HG03064 (cell line): ENCODE measurements at regions not wholly inside any gene's neighbourhood (a gene's known extent, or its start where the extent isn't known, plus 50 kb on each side); places are given as distances from the start of the nearest gene placed in this dataset.
"Not testable (repeated sequence)": the region's sequence is repeated elsewhere in the genome, so short reads cannot be mapped to it uniquely, and the experiment has no call there.

Source experiments
- ATAC-seq: cut with Tn5 transposase; IDR thresholded peaks from one replicate; pipeline ENCODE4 v1.9.1; 2021; ENCODE audit warnings: low read depth; ENCODE audit not compliant: unreplicated experiment

GRCh38 chr14:40954448-40955130, 652.1 kb upstream of the LRFN5 start:
- ATAC-seq, result not testable (repeated sequence)

DNA sequence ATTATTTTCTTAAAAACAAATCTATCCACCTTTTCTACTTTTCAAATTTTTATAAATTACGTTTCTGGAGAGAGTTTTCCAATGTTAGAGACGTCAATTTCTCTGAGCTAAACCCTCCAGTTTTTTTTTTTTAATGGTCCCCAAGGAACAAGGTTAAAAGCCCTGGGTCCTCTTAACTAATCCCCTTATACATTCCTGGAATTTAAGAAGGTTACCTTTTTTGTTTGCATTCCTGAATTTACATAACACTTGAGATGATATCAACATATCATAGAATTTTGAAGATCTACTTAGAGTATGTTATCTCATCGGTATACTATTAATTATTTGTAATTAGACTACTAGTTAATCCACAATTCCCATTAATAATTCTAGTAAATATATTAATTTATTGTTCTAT, 662.2 kb upstream of the LRFN5 start:
- no peak for ATAC-seq

GRCh38 chr14:40936861-40937260, 669.8 kb upstream of the LRFN5 start:
- no peak for ATAC-seq

DNA sequence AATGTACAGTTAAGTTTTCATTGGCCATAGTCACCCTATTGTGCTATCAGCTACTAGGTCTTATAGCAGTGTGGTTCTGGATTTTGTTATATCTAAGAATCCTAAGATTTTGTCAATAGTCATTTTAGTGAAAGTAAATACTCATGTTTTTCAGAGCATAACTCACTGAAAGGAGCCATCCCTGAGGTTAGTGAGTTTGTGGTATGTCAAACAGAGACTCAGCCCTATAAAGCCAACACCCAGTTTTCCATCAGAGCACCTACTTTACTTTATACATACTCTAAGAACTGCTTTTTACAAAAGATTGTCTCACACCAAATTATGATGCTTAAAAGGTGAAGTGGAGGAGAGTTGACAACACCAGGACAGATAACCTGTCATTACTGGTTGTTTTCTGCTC, 686.3 kb upstream of the LRFN5 start:
- no peak for ATAC-seq

- ATAC-seq, result no peak
Measured at GRCh38 chr14:40911141-40911540, 695.5 kb upstream of the LRFN5 start.

GRCh38 chr14:40909906-40910305, 696.8 kb upstream of the LRFN5 start:
- ATAC-seq, result no peak

GRCh38 chr14:40903709-40904108, 703.0 kb upstream of the LRFN5 start:
- no peak for ATAC-seq

GRCh38 chr14:40899435-40899834, 707.2 kb upstream of the LRFN5 start:
- no peak for ATAC-seq

DNA sequence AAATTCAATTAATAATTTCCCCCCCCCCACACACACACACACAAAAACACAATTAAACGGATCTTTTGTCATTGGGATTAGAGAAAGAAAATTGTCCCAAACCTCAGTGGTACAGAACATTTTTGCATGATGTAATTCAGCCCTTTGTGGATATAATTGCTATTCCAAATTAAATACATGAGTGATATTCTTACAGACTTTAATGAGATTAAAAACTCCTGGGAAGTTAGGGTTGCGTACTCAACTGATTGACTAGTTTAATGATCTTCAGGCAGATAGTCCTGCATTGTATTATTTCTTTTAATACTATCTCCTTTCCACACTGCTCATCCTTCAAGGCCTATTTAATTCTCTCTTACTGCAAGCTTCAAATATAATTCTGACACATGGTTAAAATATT, 711.8 kb upstream of the LRFN5 start:
- no peak for ATAC-seq

DNA sequence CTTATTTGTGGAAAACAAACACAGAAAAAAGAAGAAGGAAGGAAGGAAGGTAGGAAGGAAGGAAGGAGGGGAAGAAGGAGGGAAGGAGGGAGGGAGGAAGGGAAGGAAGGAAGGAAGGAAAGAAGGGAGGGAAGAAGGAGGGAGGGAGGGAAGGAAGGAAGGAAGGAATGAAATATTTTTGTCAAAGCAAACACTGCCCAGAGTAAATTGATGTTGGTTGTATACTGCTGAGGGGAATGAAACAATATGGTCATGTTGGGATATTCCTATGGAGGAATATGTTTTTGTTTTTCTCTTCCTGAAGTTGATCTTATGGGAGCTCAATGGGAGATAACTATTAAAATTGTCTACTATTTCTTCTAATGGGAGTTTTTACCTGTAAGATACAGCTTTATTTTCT, 717.5 kb upstream of the LRFN5 start:
- ATAC-seq, result no peak

- no peak for ATAC-seq
Measured at GRCh38 chr14:40887912-40888311, 718.8 kb upstream of the LRFN5 start.

DNA sequence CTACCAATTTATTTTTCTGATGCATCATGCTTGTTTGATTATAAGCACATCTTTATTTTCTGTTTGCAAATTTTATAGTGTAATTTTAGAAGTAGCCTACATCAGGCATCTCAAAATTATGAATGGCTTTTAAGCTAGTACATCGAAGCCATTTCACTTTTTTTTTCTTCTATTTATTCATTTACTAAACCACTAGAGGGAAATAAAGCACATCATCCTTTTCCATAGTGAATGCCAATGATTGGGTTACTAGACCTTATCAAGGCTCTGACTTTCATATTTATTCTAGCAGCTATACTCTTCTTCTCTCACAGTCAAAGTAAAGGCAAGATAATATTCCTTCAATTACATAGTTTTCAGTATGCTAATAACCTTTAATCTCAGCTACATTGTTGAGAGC, 736.4 kb upstream of the LRFN5 start:
- no peak for ATAC-seq

DNA sequence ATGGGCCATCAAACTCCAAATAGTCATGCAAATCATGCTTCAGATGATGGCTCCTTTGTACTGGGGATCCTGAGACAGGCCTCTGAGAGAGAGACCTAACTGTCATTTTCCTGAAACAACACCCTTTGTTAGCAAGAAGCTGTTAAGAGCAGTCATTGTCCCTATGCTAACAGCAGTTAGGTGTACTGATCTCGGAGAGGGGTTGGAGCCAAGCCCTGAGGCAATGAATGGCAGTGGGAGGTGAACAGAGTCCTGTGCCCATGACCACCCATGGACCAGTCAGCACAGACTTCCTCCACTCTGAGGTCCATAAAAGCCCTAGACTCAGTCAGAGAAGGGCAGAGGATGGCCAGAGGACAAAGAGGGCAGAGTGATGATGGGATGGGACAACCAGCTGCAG, 747.6 kb upstream of the LRFN5 start:
- ATAC-seq, result no peak

DNA sequence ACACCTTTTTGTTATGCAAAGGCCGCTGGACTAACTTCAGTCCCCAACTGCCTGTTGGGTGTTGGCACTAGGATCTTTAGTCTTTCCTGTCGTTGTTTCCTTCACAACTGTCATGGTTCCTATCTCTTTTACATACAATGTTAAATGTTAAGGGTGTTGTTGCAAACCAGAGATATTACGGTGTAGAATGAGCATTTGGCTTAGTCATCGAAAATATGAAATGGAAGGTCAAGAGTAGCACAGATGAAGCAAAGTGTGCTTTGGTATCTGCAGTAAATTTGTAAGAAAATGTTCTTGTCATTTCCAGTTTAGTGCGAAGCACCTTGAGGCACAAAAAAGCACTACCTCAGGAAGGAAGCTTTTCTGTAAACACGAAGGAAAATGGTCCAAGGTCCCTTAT, 751.3 kb upstream of the LRFN5 start:
- ATAC-seq, result no peak

DNA sequence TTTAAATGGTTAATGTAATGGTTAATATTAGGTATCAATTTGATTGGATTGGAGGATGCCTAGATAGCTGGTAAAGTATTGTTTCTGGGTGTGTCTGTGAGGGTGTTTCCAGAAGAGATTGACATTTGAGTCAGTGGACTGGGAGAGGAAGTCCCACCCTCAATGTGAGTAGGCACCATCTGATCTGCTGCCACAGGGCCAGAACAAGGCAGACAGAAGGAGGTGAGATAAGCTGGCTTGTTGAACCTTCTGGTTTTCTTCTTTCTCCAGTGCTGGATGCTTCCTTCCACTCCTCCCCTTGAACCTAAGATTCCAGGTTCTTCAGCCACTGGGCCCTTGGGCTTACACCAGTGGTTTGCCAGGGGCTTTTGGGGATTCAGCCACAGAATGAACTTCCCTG, 756.5 kb upstream of the LRFN5 start:
- ATAC-seq, result no peak

- ATAC-seq, result no peak
Measured at GRCh38 chr14:40847480-40847879, 759.2 kb upstream of the LRFN5 start.

DNA sequence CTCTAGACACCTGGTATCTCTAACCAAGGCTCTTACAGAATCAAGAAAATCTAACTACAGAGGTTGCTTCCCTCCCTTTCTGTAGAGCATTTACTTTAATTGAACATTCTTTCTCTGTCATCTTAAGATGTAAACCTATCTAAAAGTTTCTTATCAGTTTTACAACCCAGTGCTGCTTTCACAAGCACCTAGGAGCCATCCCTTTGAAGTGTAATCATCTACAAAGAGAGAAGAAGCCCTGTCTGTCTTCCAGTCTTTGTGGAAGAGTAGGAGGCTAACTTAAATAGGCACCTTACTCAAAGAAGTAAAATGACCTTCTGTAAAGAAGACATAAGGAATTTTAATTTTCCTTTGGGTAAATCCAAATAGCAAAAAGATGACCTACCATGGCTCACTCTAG, 763.9 kb upstream of the LRFN5 start:
- ATAC-seq, result no peak

GRCh38 chr14:40841886-40842285, 764.8 kb upstream of the LRFN5 start:
- no peak for ATAC-seq

GRCh38 chr14:40838601-40839000, 768.1 kb upstream of the LRFN5 start:
- no peak for ATAC-seq

DNA sequence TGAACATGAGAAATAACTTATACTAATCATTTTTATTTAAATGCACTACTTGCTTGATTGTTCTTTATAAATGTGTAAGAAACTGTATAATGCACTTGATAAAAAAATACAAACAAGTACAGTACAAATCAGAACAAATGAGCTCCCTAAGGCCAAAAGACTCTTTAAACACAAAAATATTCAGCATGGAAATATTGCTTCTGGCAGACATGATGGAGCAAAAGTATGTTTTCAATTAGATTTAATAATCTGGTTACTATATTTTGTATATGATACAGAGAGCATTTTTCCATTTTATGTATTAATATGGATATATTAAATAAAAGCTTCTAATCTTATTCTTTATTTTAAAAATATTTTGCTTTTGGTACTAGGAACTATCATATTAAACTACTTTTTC, 800.2 kb upstream of the LRFN5 start:
- no peak for ATAC-seq

GRCh38 chr14:40796168-40796567, 810.5 kb upstream of the LRFN5 start:
- ATAC-seq, result no peak

DNA sequence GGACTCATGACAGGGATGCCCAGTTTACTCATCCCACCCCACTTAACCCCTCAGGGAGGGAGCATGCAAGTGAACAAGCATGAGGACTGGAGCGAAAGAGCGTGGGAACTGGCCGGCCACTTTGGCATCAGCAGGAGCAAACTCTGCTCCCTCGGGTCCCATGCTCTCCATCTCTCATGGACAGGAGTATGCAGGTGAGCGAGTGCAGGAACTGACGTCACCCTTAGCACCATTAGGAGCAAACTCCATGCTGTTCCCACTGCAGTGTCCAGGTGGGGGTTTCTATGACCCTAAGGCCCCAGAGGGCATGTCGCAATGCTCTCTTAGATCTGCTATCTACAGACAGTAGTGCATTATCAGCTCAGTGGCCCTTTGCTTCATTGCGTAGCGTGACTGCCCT, 821.8 kb upstream of the LRFN5 start:
- no peak for ATAC-seq

GRCh38 chr14:40762685-40763084, 844.0 kb upstream of the LRFN5 start:
- no peak for ATAC-seq
